Stimulated activated CD4-positive, alpha-beta T cell treated with anti-CD3 and anti-CD28 coated beads, TNF-alpha, amount 100 ng/mL, for 1 hour (primary cell): ENCODE measurements at regions not wholly inside any gene's neighbourhood (a gene's known extent, or its start where the extent isn't known, plus 50 kb on each side); places are given as distances from the start of the nearest gene placed in this dataset.

Experiments
- DNase-seq, 3 donors: peaks; one replicate each; pipeline ENCODE4 v3.0.0-alpha.2; 2020; ENCODE audit warnings: low read depth in 3 of 3, low spot score in 1 of 3

GRCh38 chr14:31965071-31965734 is 111.9 kb upstream of the ARHGAP5 start:
- DNase-seq = no peak

- DNase-seq = no peak
These were observed 111.1 kb upstream of the ARHGAP5 start for GRCh38 chr14:31965735-31966598.

DNA sequence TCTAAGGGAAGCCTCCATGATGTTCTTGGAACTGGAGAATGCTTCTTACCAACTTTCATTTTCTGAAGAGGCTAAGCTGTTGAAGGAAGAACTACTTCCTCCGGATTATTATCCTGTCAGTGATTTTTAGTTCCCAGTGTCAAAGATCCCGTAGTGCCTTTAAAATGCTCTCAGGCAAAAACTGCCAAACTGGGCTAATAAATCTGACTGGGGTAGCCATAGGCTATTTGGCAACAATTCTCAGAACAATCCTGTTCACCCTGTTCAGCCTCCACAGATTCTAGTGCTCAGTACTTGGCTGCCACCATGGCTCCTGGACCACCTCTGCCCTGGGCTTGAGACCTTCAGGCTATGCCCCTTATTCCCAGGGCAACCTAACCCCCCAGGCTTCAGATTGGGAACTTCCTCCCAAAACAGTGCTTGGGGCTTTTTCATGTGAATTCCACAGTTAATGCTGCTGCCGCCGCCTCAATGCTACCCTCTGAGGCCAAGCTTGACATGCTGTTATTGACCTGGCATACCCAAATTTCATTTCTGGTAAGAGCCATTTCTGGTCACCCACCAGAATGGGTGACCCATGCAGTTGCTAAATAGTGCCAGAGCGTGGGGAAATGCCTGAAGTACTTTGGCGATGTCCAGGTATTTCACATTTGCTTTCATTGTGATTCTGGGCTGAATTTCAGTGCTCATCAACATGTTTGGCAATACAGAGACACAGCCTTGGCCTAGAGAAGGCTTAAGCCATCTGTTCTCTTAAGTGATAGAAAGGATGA is 110.0 kb upstream of the ARHGAP5 start:
- DNase-seq = no peak

DNA sequence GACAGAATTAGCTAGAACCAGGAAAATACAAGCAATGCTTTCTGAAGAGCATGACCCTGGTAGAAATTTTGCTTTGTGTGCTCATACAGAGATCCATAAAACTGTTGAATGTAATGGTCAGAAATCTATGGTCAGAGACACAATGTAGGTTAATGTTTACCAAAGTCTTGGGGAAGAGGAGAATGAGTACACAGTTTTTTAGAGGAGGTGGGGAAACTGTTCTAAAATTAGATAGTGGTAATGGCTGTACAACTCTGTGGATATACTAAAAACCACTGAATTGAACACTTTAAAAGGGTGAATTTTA is 109.5 kb upstream of the ARHGAP5 start:
- DNase-seq = no peak

GRCh38 chr14:31968107-31968810 is 108.8 kb upstream of the ARHGAP5 start:
- DNase-seq = no peak

DNA sequence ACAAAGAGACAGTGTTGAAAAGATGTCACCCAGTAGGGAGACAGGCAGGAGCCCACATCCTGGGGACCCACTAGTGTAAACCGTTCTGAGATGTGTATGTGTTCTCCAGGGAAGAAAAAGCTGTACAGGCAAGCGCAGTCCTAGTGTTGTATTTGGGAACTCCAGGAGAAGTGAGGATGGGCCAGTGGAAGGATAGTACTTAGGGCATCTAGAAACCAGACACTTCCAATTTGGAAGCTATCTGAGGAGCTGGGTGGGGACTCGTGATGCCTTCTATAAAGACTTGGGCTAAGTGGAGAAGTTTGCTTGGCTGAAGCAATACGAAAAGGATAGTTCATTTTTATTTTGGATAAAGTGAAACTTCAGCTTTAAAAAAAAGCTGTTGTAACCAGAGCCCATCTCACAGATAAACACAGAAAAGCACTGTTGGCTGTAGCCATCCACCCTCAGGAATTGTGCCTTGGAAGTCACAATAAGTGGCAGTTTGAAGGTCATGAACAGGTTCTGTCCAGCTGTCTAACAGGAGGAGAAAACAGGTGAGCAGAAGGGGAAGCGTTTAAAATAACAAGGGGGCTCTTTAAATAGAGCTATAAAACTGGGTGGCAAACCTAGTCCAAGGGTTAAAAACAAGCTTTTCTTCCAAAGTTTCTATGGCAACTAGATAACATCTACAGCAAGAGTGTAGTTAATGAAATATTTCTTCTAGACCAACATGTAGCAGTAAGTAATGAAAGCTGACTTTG is 108.0 kb upstream of the ARHGAP5 start:
- DNase-seq = no peak

GRCh38 chr14:31969699-31970240 is 107.3 kb upstream of the ARHGAP5 start:
- DNase-seq = no peak

- no peak for DNase-seq
These were observed 106.4 kb upstream of the ARHGAP5 start for GRCh38 chr14:31970744-31971143.

- DNase-seq = no peak
These were observed 105.5 kb upstream of the ARHGAP5 start for GRCh38 chr14:31971612-31972011.

DNA sequence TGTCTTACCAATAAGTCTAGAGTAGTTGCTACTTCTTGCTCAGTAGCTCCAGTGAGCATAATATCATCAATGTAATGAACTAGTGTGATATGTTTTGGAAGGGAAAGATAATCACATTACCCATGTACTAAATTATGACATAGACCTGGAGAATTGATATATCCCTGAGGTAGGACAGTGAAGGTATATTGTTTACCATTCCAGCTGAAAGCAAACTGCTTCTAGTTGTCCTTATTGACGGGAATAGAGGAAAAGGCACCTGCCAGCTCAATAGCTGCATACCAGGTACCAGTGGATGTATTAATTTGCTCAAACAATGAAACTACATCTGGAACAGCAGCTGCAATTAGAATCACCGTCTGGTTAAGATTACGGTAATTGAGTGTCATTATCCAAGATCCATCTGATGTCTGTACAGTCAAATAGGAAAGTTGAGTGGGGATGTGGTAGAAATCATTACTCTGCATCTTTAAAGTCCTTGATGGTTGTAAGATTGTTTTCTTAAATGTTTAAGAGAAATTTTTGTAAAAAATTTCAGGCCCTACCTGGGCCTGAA is 100.0 kb upstream of the ARHGAP5 start:
- no peak for DNase-seq

- no peak for DNase-seq
These were observed 98.7 kb upstream of the ARHGAP5 start for GRCh38 chr14:31978423-31978822.

- DNase-seq = no peak
These were observed 94.5 kb upstream of the ARHGAP5 start for GRCh38 chr14:31982642-31983041.

- no peak for DNase-seq
These were observed 90.7 kb upstream of the ARHGAP5 start for GRCh38 chr14:31986405-31986804.

- DNase-seq = no peak
These were observed 89.4 kb upstream of the ARHGAP5 start for GRCh38 chr14:31987721-31988120.

GRCh38 chr14:31988244-31988643 is 88.9 kb upstream of the ARHGAP5 start:
- no peak for DNase-seq

GRCh38 chr14:31990183-31990857 is 86.8 kb upstream of the ARHGAP5 start:
- DNase-seq = no peak

- no peak for DNase-seq
These were observed 86.1 kb upstream of the ARHGAP5 start for GRCh38 chr14:31990926-31991572.

DNA sequence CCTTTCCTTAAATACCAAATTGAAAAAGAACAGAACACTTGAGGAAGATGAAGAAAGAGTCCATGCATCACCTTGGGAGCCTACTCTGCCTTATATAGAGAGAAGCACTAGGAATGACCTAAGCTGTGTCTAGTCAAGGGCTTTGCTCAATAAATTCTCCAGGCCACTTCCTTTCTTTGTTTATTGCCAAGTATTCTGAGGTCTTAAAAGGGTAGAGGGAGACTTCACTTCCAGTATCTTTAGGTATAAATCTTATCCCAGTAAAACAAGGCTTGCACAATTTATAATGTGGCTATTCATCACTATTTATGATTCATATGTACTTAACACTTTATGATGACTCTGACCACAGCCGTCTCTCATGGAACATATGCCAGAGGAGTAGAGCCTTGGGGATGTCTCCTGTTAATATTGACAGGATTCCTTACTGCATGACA is 85.1 kb upstream of the ARHGAP5 start:
- DNase-seq = no peak

GRCh38 chr14:31993521-31993951 is 83.6 kb upstream of the ARHGAP5 start:
- DNase-seq = no peak
